ENCODE measurements at regions not wholly inside any gene's neighbourhood (a gene's known extent, or its start where the extent isn't known, plus 50 kb on each side); places are given as distances from the start of the nearest gene placed in this dataset.

DNA sequence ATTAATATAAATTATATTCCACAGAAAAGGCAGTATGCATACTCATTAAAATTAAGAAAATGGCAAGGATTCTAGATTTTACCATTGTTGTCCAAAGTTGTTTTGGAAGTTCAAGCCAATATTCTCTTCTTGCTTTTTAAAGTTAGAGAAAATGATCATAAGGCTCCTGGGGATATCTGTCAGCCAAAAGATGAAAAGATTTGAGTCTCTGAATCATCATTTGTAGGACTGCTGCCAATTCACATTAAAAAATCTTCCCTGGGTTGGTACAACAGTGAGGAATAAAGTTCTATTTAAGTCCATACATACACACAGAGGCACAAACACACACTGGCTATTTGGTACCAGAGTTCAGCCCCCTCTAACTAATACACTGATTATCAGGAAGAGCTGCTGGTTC lies 620.1 kb downstream of the COL12A1 start:
- Histone ChIP-seq H3K27ac (no peak overlapping the region), H3K36me3 (no peaks in the 10 kb centered on the region), H3K9me3 (no peaks in the 10 kb centered on the region), H3K4me1 (no peaks in the 10 kb centered on the region), H3K4me3 (no peak overlapping the region), H3K27me3 (no peaks in the 10 kb centered on the region)
- TF ChIP-seq, protein P1, sequence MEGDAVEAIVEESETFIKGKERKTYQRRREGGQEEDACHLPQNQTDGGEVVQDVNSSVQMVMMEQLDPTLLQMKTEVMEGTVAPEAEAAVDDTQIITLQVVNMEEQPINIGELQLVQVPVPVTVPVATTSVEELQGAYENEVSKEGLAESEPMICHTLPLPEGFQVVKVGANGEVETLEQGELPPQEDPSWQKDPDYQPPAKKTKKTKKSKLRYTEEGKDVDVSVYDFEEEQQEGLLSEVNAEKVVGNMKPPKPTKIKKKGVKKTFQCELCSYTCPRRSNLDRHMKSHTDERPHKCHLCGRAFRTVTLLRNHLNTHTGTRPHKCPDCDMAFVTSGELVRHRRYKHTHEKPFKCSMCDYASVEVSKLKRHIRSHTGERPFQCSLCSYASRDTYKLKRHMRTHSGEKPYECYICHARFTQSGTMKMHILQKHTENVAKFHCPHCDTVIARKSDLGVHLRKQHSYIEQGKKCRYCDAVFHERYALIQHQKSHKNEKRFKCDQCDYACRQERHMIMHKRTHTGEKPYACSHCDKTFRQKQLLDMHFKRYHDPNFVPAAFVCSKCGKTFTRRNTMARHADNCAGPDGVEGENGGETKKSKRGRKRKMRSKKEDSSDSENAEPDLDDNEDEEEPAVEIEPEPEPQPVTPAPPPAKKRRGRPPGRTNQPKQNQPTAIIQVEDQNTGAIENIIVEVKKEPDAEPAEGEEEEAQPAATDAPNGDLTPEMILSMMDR (IDR thresholded peaks at IDR 0.05): no peak
- TF ChIP-seq POLR2AphosphoS5 (IDR thresholded peaks at IDR 0.05; ENCODE audit: insufficient read depth in 1 of 2, low read depth in 1 of 2) (no peak), POLR2A (IDR thresholded peaks at IDR 0.05) (no peak)
- DNase-seq (ENCODE audit: extremely low spot score in 2 of 2): no peak
- intact Hi-C loops (cut with DNase I): no loop called here

DNA sequence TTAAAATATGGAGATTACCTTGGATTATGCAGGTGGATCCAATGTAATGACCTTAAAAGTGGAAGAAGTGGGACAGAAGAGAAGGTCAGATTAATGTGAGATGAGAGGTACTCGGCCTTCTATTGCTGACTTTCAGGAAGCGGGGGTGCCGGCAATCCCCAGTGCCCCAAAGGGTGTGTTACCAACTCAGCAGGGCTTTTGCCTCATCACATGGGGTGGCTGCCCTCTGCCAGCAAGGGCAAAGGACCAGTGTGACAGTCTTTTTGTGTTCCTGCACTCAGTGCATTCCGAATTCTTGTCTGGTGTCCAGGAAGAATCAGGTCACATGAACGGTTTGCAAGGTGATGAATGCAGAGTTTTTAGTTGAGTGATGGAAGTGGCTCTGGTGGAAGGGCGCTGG lies 624.2 kb downstream of the COL12A1 start:
- H3K27ac ChIP-seq: no peak overlapping the region
- no peak for DNase-seq (ENCODE audit: extremely low spot score in 2 of 2)
- H3K4me1 ChIP-seq: peaks cover 7% of the 10 kb centered on the region
- H3K4me3 ChIP-seq: no peak overlapping the region
- no peaks in the 10 kb centered on the region for H3K36me3 ChIP-seq
- TF ChIP-seq POLR2A (IDR thresholded peaks at IDR 0.05): no peak
- H3K9me3 ChIP-seq: no peaks in the 10 kb centered on the region
- intact Hi-C loops (cut with DNase I): no loop called here
- H3K27me3 ChIP-seq: no peaks in the 10 kb centered on the region

DNA sequence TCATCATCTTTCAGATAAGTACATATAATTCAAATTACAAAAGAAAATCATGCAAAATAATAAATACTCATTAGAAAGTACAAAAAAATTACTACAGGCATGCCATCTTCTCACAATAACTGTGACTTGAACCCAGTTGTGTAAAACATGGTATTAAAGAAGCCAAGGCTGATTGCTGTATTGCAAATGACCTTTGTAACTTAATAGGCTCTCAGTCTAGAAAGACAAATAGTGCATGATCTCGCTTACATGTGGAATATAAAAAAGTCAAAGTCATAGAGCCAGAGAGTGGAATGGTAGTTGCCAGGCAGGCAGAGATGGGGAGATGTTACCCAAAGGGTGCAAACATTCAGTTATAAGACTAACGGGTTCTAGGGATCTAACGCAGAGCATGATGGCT lies 626.1 kb downstream of the COL12A1 start:
- intact Hi-C loops (cut with DNase I): no loop called here

DNA sequence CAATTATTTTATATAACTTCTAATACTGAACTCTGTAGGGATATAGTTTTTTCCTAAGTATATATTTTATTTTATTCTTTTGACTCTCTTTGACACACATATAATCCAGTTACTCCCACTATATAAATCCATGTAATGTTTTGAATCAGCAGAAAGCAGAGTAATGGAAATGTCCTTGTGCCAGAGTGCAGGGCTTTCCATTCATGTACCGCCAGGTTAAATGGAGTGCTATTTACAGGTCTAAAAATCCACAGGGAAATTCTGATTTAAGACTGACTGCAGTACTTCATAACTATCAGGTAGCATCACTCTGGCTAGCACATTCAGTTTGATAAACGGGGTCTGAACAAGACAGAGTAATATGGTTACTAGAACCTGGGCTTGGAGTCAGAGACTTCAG lies 626.8 kb downstream of the COL12A1 start:
- Histone ChIP-seq H3K4me3 (no peak overlapping the region), H3K9me3 (no peaks in the 10 kb centered on the region), H3K27ac (peak overlapping the region; percentile 48), H3K36me3 (no peaks in the 10 kb centered on the region), H3K4me1 (peaks cover 7% of the 10 kb centered on the region), H3K27me3 (no peaks in the 10 kb centered on the region)
- DNase-seq (ENCODE audit: extremely low spot score in 2 of 2): no peak
- TF ChIP-seq POLR2A (IDR thresholded peaks at IDR 0.05) (no peak), POLR2AphosphoS5 (IDR thresholded peaks at IDR 0.05; ENCODE audit: insufficient read depth in 1 of 2, low read depth in 1 of 2) (no peak)
- TF ChIP-seq, protein P1 (IDR thresholded peaks at IDR 0.05): no peak
- intact Hi-C loops (cut with DNase I): no loop called here

More for the DNA sequence above, 626.1 kb downstream of the COL12A1 start:
- no peaks in the 10 kb centered on the region for H3K36me3 ChIP-seq
- no peak for DNase-seq (ENCODE audit: extremely low spot score in 2 of 2)
- TF ChIP-seq POLR2AphosphoS5 (IDR thresholded peaks at IDR 0.05; ENCODE audit: insufficient read depth in 1 of 2, low read depth in 1 of 2) (no peak), POLR2A (IDR thresholded peaks at IDR 0.05) (no peak)
- TF ChIP-seq, protein P1 (IDR thresholded peaks at IDR 0.05): no peak
- no peak overlapping the region for H3K27ac ChIP-seq
- no peaks in the 10 kb centered on the region for H3K27me3 ChIP-seq
- H3K9me3 ChIP-seq: no peaks in the 10 kb centered on the region
- H3K4me3 ChIP-seq: no peak overlapping the region
- H3K4me1 ChIP-seq: peaks cover 7% of the 10 kb centered on the region

DNA sequence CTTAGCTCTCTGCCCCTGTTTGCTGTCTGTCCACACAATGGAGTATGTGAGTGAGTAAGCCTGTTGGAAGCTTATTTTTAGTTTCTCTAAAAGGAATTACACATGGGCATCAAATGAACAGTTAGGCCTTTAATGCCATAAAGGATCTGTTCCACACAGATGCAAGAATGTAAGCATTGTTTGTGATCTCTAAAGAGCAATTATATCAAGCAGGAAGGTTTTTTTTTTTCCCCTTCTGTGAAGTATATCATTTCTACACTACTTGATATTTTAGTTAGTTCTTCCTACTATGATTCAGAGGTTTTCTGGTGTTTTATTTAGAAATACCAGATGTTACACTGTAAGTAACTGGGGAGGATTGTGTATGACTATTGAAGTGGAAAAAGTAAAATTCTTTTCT lies 627.5 kb downstream of the COL12A1 start:
- no peak for TF ChIP-seq POLR2A (IDR thresholded peaks at IDR 0.05)
- no peak for TF ChIP-seq POLR2AphosphoS5 (IDR thresholded peaks at IDR 0.05; ENCODE audit: insufficient read depth in 1 of 2, low read depth in 1 of 2)
- TF ChIP-seq, protein P1 (IDR thresholded peaks at IDR 0.05): no peak
- no peak overlapping the region for H3K4me3 ChIP-seq
- peak overlapping the region; percentile 48 for H3K27ac ChIP-seq
- intact Hi-C loops (cut with DNase I): no loop called here
- no peaks in the 10 kb centered on the region for H3K27me3 ChIP-seq
- H3K4me1 ChIP-seq: peaks cover 7% of the 10 kb centered on the region
- no peaks in the 10 kb centered on the region for H3K36me3 ChIP-seq
- H3K9me3 ChIP-seq: no peaks in the 10 kb centered on the region
- no peak for DNase-seq (ENCODE audit: extremely low spot score in 2 of 2)

DNA sequence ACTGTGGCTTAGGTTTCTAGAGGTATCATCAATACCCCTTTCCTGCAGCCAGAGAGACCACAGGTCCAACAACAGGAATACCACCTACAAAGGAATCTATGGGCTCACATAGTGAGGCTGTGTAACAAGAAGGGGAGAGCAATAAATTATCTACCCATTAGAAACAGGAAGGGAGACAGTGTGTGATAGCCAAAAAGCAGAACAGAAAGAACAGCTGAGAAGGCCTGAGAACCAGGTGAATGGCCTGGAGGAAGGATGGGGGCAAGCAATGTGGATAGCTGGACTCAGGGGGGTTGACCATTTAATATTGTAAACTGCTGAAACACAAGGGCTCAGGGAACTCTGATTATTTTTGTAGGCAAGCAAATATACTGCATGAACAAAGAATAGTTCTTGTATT lies 628.2 kb downstream of the COL12A1 start:
- H3K27me3 ChIP-seq: no peaks in the 10 kb centered on the region
- DNase-seq (ENCODE audit: extremely low spot score in 2 of 2): no peak

More for the DNA sequence above, 628.2 kb downstream of the COL12A1 start:
- intact Hi-C loops (cut with DNase I): no loop called here
- Histone ChIP-seq H3K4me1 (peaks cover 7% of the 10 kb centered on the region), H3K9me3 (no peaks in the 10 kb centered on the region), H3K27ac (peak overlapping the region; percentile 48), H3K36me3 (no peaks in the 10 kb centered on the region), H3K4me3 (no peak overlapping the region)
- no peak for TF ChIP-seq POLR2A (IDR thresholded peaks at IDR 0.05)
- no peak for TF ChIP-seq POLR2AphosphoS5 (IDR thresholded peaks at IDR 0.05; ENCODE audit: insufficient read depth in 1 of 2, low read depth in 1 of 2)
- TF ChIP-seq, protein P1 (IDR thresholded peaks at IDR 0.05): no peak

Data from vagina (tissue), 2 donors.